Adrenal gland (tissue), 9 donors: ENCODE measurements at regions not wholly inside any gene's neighbourhood (a gene's known extent, or its start where the extent isn't known, plus 50 kb on each side); places are given as distances from the start of the nearest gene placed in this dataset.

Experiments used
- DNase-seq, 7 donors: peaks; one replicate each; pipeline ENCODE4 v3.0.0-alpha.2; 2019 to 2020
- H3K27ac ChIP-seq, 5 donors: fragments of 200-600 bp; sonication (generic) in 4 of 5; 1 replicate in 3 of 5; 2 replicates in 2 of 5; pipeline versions ENCODE4 v1.5.1 to v1.8.0; 2016 to 2020; ENCODE audit warnings: mild to moderate bottlenecking in 1 of 5
- H3K27me3 ChIP-seq: fragments of 200-600 bp; 2 replicates; pipeline ENCODE4 v1.8.0; 2021
- H3K36me3 ChIP-seq, 2 donors: fragments of 200-600 bp; replicated peaks in 1 of 2; 1 replicate in 1 of 2; 2 replicates in 1 of 2; pipeline versions ENCODE4 v1.5.1 to v1.8.0; 2018 to 2022
- H3K4me1 ChIP-seq, 2 donors: fragments of 200-600 bp; replicated peaks in 1 of 2; 1 replicate in 1 of 2; 2 replicates in 1 of 2; pipeline versions ENCODE4 v1.5.1 to v1.8.0; 2018 to 2021
- H3K4me3 ChIP-seq, 4 donors: fragments of 200-600 bp; sonication (generic) in 3 of 4; one replicate each; pipeline ENCODE4 v1.5.1; 2016 to 2018
- H3K9me3 ChIP-seq, 3 donors: fragments of 200-600 bp; sonication (generic) in 1 of 3; replicated peaks in 1 of 3; 1 replicate in 2 of 3; 2 replicates in 1 of 3; pipeline versions ENCODE4 v1.5.1 to v1.8.0; 2016 to 2021
- POLR2A ChIP-seq, 2 donors: fragments of 450-650 bp; IDR thresholded peaks; one replicate each; pipeline ENCODE4 v1.6.1; 2017; ENCODE audit warnings: antibody characterized with exemption in 2 of 2, mild to moderate bottlenecking in 2 of 2, moderate library complexity in 1 of 2
- WGBS, 4 donors: extraction: QIAGEN DNeasy Blood & Tissue Kit in 2 of 4; methylation state at CpG; one replicate each; pipeline versions ENCODE4 v1.1.5 to v1.1.7; 2013 to 2017; 5-methylcytosine and 5-hydroxymethylcytosine counted together
- intact Hi-C, 2 donors: fragments of 100-400 bp; cut with DNase I; formaldehyde crosslinking; loops; one replicate each; pipeline versions ENCODE4 v1.14.1 to v1.15.0; 2022 to 2023
- TF ChIP-seq, protein P1 (sequence below), 6 experiments: fragments of 450-650 bp in 4 of 6; fragments of 200-600 bp in 2 of 6; sonication (generic) in 1 of 6; IDR thresholded peaks; 1 replicate in 5 of 6; 2 replicates in 1 of 6; pipeline versions ENCODE4 v1.5.1 to v1.8.0; 2016 to 2021; ENCODE audit warnings: antibody characterized with exemption in 6 of 6, mild to moderate bottlenecking in 2 of 6, moderate library complexity in 1 of 6
- donor health status: healthy with polysubstance abuse.
- donor health status: Bipolar disorder and iron deficiency.
- donor health status: DM: yes; HTN: yes; CAD: no.
- donor health status: DM: no; HTN: no; CAD: no.
- donor health status: DM: no; HTN: no; CAD: no.

GRCh38 chr3:86208772-86209171 lies 782.2 kb downstream of the VGLL3 start:
- Histone ChIP-seq H3K27ac (no peak overlapping the region), H3K4me3 (no peak overlapping the region), H3K36me3 (no peaks in the 10 kb centered on the region), H3K27me3 (no peaks in the 10 kb centered on the region), H3K4me1 (no peaks in the 10 kb centered on the region), H3K9me3 (no peaks in the 10 kb centered on the region)
- 63 to 91% (median 67%) methylated on average over 1 of the region's 1 CpG for WGBS, 4 donors
- DNase-seq, result no peak
- intact Hi-C loops, result no loop called here
- TF ChIP-seq POLR2A (IDR thresholded peaks at IDR 0.05), result no peak
- TF ChIP-seq, protein P1, sequence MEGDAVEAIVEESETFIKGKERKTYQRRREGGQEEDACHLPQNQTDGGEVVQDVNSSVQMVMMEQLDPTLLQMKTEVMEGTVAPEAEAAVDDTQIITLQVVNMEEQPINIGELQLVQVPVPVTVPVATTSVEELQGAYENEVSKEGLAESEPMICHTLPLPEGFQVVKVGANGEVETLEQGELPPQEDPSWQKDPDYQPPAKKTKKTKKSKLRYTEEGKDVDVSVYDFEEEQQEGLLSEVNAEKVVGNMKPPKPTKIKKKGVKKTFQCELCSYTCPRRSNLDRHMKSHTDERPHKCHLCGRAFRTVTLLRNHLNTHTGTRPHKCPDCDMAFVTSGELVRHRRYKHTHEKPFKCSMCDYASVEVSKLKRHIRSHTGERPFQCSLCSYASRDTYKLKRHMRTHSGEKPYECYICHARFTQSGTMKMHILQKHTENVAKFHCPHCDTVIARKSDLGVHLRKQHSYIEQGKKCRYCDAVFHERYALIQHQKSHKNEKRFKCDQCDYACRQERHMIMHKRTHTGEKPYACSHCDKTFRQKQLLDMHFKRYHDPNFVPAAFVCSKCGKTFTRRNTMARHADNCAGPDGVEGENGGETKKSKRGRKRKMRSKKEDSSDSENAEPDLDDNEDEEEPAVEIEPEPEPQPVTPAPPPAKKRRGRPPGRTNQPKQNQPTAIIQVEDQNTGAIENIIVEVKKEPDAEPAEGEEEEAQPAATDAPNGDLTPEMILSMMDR (IDR thresholded peaks at IDR 0.05), result no peak

GRCh38 chr3:86182606-86183005 lies 808.3 kb downstream of the VGLL3 start:
- Histone ChIP-seq H3K4me1 (no peaks in the 10 kb centered on the region), H3K36me3 (no peaks in the 10 kb centered on the region), H3K4me3 (no peak overlapping the region), H3K9me3 (no peaks in the 10 kb centered on the region), H3K27me3 (no peaks in the 10 kb centered on the region), H3K27ac (no peak overlapping the region)
- no peak for DNase-seq
- no peak for TF ChIP-seq POLR2A (IDR thresholded peaks at IDR 0.05)
- TF ChIP-seq, protein P1 (IDR thresholded peaks at IDR 0.05), result no peak
- intact Hi-C loops, result no loop called here
- 51 to 73% (median 52%) methylated on average over 2 of the region's 2 CpGs for WGBS, 4 donors

GRCh38 chr3:86180696-86181095 lies 810.3 kb downstream of the VGLL3 start:
- TF ChIP-seq, protein P1 (IDR thresholded peaks at IDR 0.05), result peak in 3 of 6 experiments; percentile 15 to 37 (median 20)
- TF ChIP-seq POLR2A (IDR thresholded peaks at IDR 0.05), result no peak
- Histone ChIP-seq H3K9me3 (no peaks in the 10 kb centered on the region), H3K4me1 (no peaks in the 10 kb centered on the region), H3K27me3 (no peaks in the 10 kb centered on the region), H3K4me3 (no peak overlapping the region), H3K36me3 (no peaks in the 10 kb centered on the region), H3K27ac (no peak overlapping the region)
- intact Hi-C loops, result no loop called here
- 26 to 43% (median 34%) methylated on average over 2 of the region's 2 CpGs for WGBS, 4 donors
- DNase-seq, result peak in 2 of 7 donors; percentile 4 to 17

DNA sequence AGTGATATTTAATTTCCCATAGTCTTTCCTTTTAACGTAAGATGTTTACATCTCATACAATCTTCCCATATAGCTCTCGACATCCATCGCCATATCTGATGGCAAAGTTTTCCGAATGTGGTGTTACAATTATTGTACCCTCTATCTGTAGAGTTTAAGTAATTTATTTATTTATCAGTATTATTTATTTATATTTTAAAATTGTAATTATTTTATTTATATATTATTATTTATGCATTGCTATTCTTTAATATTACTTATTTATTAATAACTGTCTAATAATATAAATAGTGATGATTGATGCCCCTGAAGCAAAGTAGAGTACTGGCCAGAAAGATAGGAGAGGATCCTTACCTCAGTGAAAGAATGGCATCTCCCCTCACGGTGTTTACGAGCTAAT lies 812.9 kb downstream of the VGLL3 start:
- Histone ChIP-seq H3K4me1 (no peaks in the 10 kb centered on the region), H3K4me3 (no peak overlapping the region), H3K27me3 (no peaks in the 10 kb centered on the region), H3K9me3 (no peaks in the 10 kb centered on the region), H3K36me3 (no peaks in the 10 kb centered on the region), H3K27ac (no peak overlapping the region)
- 83 to 89% (median 88%) methylated on average over 6 of the region's 6 CpGs for WGBS, 4 donors
- DNase-seq, result no peak
- intact Hi-C loops, result no loop called here
- no peak for TF ChIP-seq POLR2A (IDR thresholded peaks at IDR 0.05)
- TF ChIP-seq, protein P1 (IDR thresholded peaks at IDR 0.05), result no peak
